HG02763 (cell line): ENCODE measurements at regions not wholly inside any gene's neighbourhood (a gene's known extent, or its start where the extent isn't known, plus 50 kb on each side); places are given as distances from the start of the nearest gene placed in this dataset.
"Not testable (repeated sequence)": the region's sequence is repeated elsewhere in the genome, so short reads cannot be mapped to it uniquely, and the experiment has no call there.

Experiments
- ATAC-seq: cut with Tn5 transposase; IDR thresholded peaks from one replicate; pipeline ENCODE4 v1.9.1; 2021; ENCODE audit warnings: mild to moderate bottlenecking, moderate library complexity; ENCODE audit not compliant: unreplicated experiment

GRCh38 chr2:215630796-215631195 is 194.9 kb upstream of the FN1 start:
- ATAC-seq, result not testable (repeated sequence)

- ATAC-seq, result no peak
Measured at GRCh38 chr2:215627771-215628170, 191.9 kb upstream of the FN1 start.

- ATAC-seq, result no peak
Measured at GRCh38 chr2:215626812-215627281, 191.0 kb upstream of the FN1 start.

- ATAC-seq, result no peak
Measured at GRCh38 chr2:215626063-215626462, 190.2 kb upstream of the FN1 start.

- ATAC-seq, result no peak
Measured at GRCh38 chr2:215625207-215625606, 189.3 kb upstream of the FN1 start.

- ATAC-seq, result no peak
Measured at GRCh38 chr2:215624423-215624829, 188.6 kb upstream of the FN1 start.

GRCh38 chr2:215622837-215623236 is 187.0 kb upstream of the FN1 start:
- ATAC-seq, result no peak

GRCh38 chr2:215621381-215621780 is 185.5 kb upstream of the FN1 start:
- ATAC-seq, result no peak

GRCh38 chr2:215620528-215620927 is 184.7 kb upstream of the FN1 start:
- ATAC-seq, result no peak

- ATAC-seq, result no peak
Measured at GRCh38 chr2:215619989-215620388, 184.1 kb upstream of the FN1 start.

- ATAC-seq, result no peak
Measured at GRCh38 chr2:215619022-215619958, 183.4 kb upstream of the FN1 start.

- no peak for ATAC-seq
Measured at GRCh38 chr2:215618145-215618544, 182.3 kb upstream of the FN1 start.

GRCh38 chr2:215617060-215617824 is 181.4 kb upstream of the FN1 start:
- ATAC-seq, result no peak

GRCh38 chr2:215615803-215616174 is 179.9 kb upstream of the FN1 start:
- no peak for ATAC-seq

GRCh38 chr2:215615067-215615802 is 179.4 kb upstream of the FN1 start:
- no peak for ATAC-seq

GRCh38 chr2:215614296-215614695 is 178.4 kb upstream of the FN1 start:
- no peak for ATAC-seq

GRCh38 chr2:215613888-215614287 is 178.0 kb upstream of the FN1 start:
- ATAC-seq, result no peak

- no peak for ATAC-seq
Measured at GRCh38 chr2:215613280-215613679, 177.4 kb upstream of the FN1 start.

- ATAC-seq, result no peak
Measured at GRCh38 chr2:215612786-215613185, 176.9 kb upstream of the FN1 start.

- ATAC-seq, result no peak
Measured at GRCh38 chr2:215611609-215612386, 175.9 kb upstream of the FN1 start.
